GM13976 (cell line): ENCODE measurements at regions not wholly inside any gene's neighbourhood (a gene's known extent, or its start where the extent isn't known, plus 50 kb on each side); places are given as distances from the start of the nearest gene placed in this dataset.

Experiments
- DNase-seq: peaks from one replicate; pipeline ENCODE4 v3.0.0; 2012; ENCODE audit warnings: low spot score
- CTCF ChIP-seq: IDR thresholded peaks from 2 replicates; pipeline ENCODE4 v1.5.1; 2012; ENCODE audit warnings: borderline replicate concordance, mild to moderate bottlenecking; ENCODE audit not compliant: insufficient read depth; ENCODE audit errors: extremely low read depth, missing control alignments, control extremely low read depth
- in situ Hi-C: fragments of 300-500 bp; cut with MboI; formaldehyde crosslinking; loops from one replicate; pipeline ENCODE4 v1.12.0; 2022; ENCODE audit warnings: low sequenced_read_pairs, mixed read lengths, inconsistent platforms; ENCODE audit not compliant: unreplicated experiment

GRCh38 chr4:170656506-170656905, 566.8 kb upstream of the AADAT start:
- in situ Hi-C loops = no loop called here
- no peak for TF ChIP-seq CTCF
- DNase-seq = no peak

DNA sequence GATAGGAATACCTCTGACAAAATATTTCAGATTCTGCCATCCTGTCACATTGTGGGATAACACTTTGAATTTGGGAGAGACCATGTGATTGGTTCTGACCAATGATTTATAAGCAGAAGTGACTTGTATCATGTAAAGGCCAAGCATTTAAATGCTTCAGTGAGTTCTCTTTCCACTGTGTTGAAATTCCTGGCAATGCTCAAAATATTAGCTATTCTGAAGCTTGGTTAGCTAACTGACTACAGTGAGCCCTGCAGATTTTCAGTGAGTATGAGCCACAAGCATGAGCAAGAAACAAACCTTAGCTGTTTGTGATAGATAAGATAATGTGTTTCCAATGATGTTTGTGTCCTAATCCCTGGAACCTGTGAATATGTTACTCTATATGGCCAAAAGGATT, 562.8 kb upstream of the AADAT start:
- TF ChIP-seq CTCF = no peak
- DNase-seq = no peak
- in situ Hi-C loops = no loop called here

GRCh38 chr4:170651786-170652185, 562.0 kb upstream of the AADAT start:
- in situ Hi-C loops = no loop called here
- DNase-seq = no peak
- TF ChIP-seq CTCF = no peak

DNA sequence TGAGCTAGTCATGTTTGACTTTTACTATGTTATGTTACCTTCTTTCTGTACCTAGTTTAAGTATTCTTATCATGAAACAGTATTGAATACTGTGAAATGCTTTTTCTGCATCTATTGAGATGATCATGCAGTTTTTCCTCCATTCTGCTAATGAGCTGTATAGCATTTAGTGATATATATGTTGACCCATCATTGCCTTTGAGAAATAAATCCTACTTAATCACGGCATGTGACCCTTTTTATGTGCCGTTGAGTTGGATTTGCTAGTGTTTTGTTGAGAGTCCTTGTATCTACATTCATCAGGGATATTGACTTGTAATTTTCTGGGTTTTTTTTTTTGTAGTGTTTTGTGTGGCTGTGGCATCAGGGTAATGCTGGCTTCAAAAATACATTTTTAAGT, 537.7 kb upstream of the AADAT start:
- no peak for TF ChIP-seq CTCF
- DNase-seq = no peak
- in situ Hi-C loops = no loop called here

GRCh38 chr4:170623899-170624298, 534.1 kb upstream of the AADAT start:
- in situ Hi-C loops = no loop called here
- DNase-seq = no peak
- no peak for TF ChIP-seq CTCF

DNA sequence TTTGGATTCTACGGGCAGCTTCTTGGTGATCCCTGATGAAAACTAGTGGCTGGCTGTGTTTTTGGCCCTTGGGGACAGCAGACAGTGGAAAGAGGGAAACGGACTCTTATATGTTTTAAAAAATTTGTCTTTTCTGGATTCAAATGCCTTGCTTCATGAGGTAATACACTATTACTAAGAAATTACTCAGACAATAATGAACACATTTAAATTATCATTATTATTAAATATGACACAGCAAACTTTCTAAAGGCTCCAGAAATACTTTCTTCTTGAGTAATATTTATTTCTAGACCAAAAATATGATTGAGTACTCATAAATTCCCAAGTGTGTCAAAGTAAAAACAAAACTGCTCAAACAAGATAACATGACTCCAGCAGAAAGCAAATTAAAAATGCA, 520.7 kb upstream of the AADAT start:
- no peak for DNase-seq
- TF ChIP-seq CTCF = no peak
- in situ Hi-C loops = no loop called here

- TF ChIP-seq CTCF = no peak
- in situ Hi-C loops = no loop called here
- DNase-seq = no peak
Observed at GRCh38 chr4:170599894-170600293, 510.1 kb upstream of the AADAT start.
